HUES6 (cell line): ENCODE measurements at regions not wholly inside any gene's neighbourhood (a gene's known extent, or its start where the extent isn't known, plus 50 kb on each side); places are given as distances from the start of the nearest gene placed in this dataset.
"Not testable (repeated sequence)": the region's sequence is repeated elsewhere in the genome, so short reads cannot be mapped to it uniquely, and the experiment has no call there.

Experiments
- H3K27ac ChIP-seq: 2 replicates; pipeline ENCODE4 v1.7.0; 2013; ENCODE audit warnings: low read depth, mild to moderate bottlenecking, low read length, inconsistent platforms
- H3K27me3 ChIP-seq: 2 replicates; pipeline ENCODE4 v1.6.1; 2013; ENCODE audit warnings: low read length; ENCODE audit not compliant: control insufficient read depth, insufficient read depth
- H3K36me3 ChIP-seq: 2 replicates; pipeline ENCODE4 v1.6.1; 2013; ENCODE audit warnings: low read length; ENCODE audit not compliant: control insufficient read depth, insufficient read depth
- H3K4me1 ChIP-seq: 2 replicates; pipeline ENCODE4 v1.6.1; 2013; ENCODE audit warnings: low read length; ENCODE audit not compliant: control insufficient read depth, insufficient read depth
- H3K4me3 ChIP-seq: 2 replicates; pipeline ENCODE4 v1.5.1; 2013; ENCODE audit warnings: low read depth, low read length
- H3K9ac ChIP-seq: one replicate; pipeline ENCODE4 v1.6.1; 2013; ENCODE audit warnings: mild to moderate bottlenecking, low read length
- H3K9me3 ChIP-seq: 2 replicates; pipeline ENCODE4 v1.6.1; 2013; ENCODE audit warnings: low read depth, low read length; ENCODE audit not compliant: control insufficient read depth, insufficient read depth

DNA sequence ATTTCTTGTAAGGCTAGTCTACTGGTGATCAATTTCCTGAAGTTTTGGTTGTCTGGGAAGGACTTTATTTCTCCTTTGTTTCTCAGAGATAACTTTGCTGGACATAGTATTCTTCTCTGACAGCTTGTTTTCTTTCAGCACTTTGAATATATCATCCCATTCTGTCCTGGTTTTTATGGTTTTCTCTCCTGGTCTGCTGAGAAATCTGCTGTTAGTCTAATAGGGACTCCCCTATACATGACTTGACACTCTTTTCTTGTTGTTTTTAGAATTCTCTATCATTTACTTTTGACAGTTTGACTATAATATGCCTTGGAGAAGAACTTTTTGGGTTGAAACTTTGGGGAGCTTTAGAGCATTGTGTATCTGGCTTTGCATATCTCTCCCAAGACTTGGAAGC, 112.5 kb downstream of the PRL start:
- H3K27me3 ChIP-seq: no peaks in the 10 kb centered on the region
- H3K36me3 ChIP-seq: peaks cover 14% of the 10 kb centered on the region
- no peaks in the 10 kb centered on the region for H3K4me1 ChIP-seq
- H3K9me3 ChIP-seq: peaks cover 25% of the 10 kb centered on the region
- no peak overlapping the region for H3K4me3 ChIP-seq
- H3K9ac ChIP-seq: no peak overlapping the region
- H3K27ac ChIP-seq: no peak overlapping the region

DNA sequence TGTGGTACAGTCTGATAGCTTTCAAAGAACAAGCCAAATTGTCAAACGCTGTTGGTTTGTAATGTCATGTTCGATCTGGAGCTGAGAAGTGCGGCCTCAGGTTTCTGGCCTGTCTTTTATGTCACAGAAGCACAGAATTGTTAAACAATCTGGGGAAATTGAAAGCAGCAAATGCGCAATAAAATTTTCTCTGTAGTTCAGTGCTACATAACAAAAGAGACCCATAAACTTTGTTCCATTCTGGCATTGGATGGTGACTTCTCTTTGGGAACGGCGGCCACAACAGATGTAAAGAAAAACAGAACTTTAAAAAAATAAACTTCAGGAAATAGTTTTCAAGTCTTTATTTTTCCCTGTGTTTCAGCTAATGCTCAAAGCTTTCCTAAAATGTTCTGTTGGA, 106.9 kb downstream of the PRL start:
- H3K9me3 ChIP-seq: no peaks in the 10 kb centered on the region
- no peaks in the 10 kb centered on the region for H3K4me1 ChIP-seq
- H3K27me3 ChIP-seq: no peaks in the 10 kb centered on the region
- 0 out of 2 replicates have a peak overlapping the region, but pooled peaks have one; percentile 14 for H3K27ac ChIP-seq
- no peak overlapping the region for H3K4me3 ChIP-seq
- peaks cover 11% of the 10 kb centered on the region; the same call in 1 of the 2 replicates for H3K36me3 ChIP-seq
- no peak overlapping the region for H3K9ac ChIP-seq

DNA sequence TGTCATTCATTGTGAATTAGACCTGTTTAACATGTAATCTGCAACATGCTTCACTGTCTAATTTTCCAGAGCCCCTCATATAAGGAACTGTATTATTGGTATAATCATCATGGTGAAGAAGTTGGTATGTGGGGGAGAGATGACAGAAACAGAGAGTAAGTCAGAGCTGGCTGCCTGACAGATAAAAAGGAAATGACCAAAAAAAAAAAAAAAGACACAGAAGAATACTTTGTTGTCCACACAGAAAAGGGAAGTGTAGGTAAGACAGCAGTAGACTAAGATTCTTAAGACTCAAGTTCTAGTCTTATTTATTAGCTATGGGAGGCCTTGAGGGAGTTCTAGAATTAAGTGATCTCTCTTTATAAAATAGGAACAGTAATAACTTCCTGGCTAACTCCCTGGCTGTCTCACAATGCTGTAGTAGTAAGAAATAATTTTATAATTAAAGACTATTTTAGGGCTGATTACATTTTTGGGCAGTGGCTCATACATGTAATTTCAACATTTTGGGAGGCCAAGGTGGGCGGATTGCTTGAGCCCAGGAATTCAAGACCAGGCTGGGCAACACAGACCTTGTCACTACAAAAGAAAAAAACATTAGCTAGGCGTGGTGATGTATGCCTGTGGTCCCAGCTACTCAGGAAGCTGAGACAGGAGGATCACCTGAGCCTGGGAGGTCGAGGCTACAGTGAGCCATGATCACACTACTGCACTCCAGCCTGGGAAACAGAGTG, 102.5 kb downstream of the PRL start:
- no peak overlapping the region for H3K4me3 ChIP-seq
- no peak overlapping the region for H3K27ac ChIP-seq
- 0 out of 2 replicates have a peak, but pooled peaks cover 6% of the 10 kb centered on the region for H3K36me3 ChIP-seq
- H3K9ac ChIP-seq: no peak overlapping the region
- no peaks in the 10 kb centered on the region for H3K4me1 ChIP-seq
- no peaks in the 10 kb centered on the region for H3K9me3 ChIP-seq
- H3K27me3 ChIP-seq: no peaks in the 10 kb centered on the region

DNA sequence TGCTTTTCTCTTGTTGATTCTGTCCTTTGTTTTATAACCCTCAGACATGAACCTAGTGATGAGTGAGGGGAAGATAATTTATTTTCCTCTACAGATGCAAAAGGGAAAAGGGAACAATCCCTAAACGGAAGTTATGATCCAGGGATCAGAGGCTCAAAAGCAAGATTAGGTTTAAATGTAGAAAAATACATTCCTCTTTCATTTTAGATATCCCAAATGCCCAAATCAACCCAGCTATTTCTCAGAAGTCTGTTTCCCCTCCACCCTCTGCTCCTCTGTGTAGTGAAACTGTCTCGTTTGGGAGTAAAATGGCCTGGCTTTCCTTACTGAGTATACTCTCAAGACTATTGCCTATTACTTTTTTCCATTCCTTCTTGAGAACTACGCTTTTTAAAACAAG, 97.1 kb downstream of the PRL start:
- Histone ChIP-seq H3K9me3 (no peaks in the 10 kb centered on the region), H3K27ac (no peak overlapping the region), H3K9ac (no peak overlapping the region), H3K4me3 (no peak overlapping the region), H3K4me1 (no peaks in the 10 kb centered on the region), H3K36me3 (no peaks in the 10 kb centered on the region), H3K27me3 (no peaks in the 10 kb centered on the region)

DNA sequence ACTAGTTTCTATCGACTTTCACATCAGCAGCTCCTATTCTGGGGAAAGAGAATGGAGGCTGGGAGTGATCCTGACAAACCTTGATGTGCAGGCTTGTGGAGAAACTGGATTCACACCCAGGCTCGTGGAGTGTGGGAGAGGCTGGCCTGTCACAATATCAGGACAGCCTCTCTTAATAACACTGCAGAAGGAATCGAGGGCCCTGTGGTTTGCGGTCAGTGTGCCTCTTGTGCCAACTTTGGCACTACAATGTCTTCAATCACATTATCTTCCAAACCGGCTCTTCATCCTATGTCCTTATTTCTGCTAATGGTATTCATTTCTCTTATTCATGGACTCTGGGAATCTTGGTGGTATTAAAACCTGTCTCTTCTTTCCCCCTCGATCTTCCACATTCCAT, 92.7 kb downstream of the PRL start:
- no peaks in the 10 kb centered on the region for H3K27me3 ChIP-seq
- no peaks in the 10 kb centered on the region for H3K9me3 ChIP-seq
- H3K36me3 ChIP-seq: no peaks in the 10 kb centered on the region
- H3K27ac ChIP-seq: no peak overlapping the region
- H3K9ac ChIP-seq: no peak overlapping the region
- H3K4me1 ChIP-seq: no peaks in the 10 kb centered on the region
- no peak overlapping the region for H3K4me3 ChIP-seq

DNA sequence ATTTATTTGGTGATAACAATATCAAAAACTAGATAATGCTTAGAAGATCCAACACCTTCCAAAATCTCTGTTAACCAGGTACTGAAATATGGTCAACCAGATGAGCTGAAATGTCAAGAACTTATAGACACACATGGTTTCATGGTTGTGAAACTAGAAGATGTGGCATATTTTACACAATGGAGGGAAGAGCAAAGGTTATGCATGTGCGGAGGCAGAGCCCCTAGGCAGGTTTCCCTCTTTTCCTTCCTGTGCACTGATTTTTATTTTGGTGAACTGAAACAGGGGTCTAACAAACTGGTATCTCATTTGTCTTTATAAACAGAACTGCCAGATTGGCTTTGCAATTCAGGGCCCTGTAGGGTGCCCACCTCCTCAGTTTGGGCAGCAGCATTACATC, 91.6 kb downstream of the PRL start:
- Histone ChIP-seq H3K36me3 (no peaks in the 10 kb centered on the region), H3K9ac (no peak overlapping the region), H3K9me3 (no peaks in the 10 kb centered on the region), H3K27ac (no peak overlapping the region), H3K4me3 (no peak overlapping the region), H3K4me1 (no peaks in the 10 kb centered on the region), H3K27me3 (no peaks in the 10 kb centered on the region)

DNA sequence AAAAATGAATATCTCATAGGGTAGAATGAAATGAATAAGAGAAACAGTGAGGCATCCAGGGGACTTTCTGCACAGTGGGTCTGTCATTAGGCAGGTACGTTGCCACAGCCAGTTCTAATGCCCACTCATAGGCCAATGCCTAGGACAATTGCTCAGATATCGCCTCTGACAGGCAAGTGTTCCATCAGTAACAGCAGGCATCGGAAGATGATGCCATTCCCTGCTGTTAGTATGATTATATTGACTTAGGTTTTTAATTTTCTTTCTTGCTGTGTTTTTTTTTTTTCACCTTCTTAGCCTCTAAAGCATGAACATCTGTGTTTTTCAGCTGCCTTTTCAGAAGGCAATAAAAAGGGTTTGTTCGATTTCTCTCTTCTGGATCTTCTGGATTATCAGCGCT, 90.7 kb downstream of the PRL start:
- Histone ChIP-seq H3K27me3 (no peaks in the 10 kb centered on the region), H3K36me3 (no peaks in the 10 kb centered on the region), H3K9me3 (no peaks in the 10 kb centered on the region), H3K9ac (no peak overlapping the region), H3K27ac (no peak overlapping the region), H3K4me1 (no peaks in the 10 kb centered on the region), H3K4me3 (no peak overlapping the region)

DNA sequence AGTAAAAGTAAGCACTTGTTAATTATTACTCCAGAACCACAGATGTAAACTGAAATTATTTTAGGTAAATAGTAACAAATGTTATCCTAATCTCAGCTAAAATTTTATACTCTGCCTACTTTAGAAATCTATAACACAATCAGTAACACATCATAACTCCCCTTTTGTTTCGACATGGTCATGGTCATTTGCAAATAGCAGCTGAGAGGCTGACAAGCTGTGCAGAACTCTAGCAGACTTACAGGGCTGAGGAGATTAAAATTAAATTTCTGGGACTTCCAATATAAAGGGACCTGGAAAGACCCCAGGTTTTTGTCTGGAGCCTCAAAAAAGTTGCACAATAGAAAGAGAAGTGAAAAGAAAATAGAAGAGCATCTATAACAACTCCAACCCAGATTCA, 88.8 kb downstream of the PRL start:
- H3K4me1 ChIP-seq: no peaks in the 10 kb centered on the region
- no peak overlapping the region for H3K9ac ChIP-seq
- no peak overlapping the region for H3K27ac ChIP-seq
- no peaks in the 10 kb centered on the region for H3K27me3 ChIP-seq
- H3K9me3 ChIP-seq: no peaks in the 10 kb centered on the region
- no peak overlapping the region for H3K4me3 ChIP-seq
- no peaks in the 10 kb centered on the region for H3K36me3 ChIP-seq

DNA sequence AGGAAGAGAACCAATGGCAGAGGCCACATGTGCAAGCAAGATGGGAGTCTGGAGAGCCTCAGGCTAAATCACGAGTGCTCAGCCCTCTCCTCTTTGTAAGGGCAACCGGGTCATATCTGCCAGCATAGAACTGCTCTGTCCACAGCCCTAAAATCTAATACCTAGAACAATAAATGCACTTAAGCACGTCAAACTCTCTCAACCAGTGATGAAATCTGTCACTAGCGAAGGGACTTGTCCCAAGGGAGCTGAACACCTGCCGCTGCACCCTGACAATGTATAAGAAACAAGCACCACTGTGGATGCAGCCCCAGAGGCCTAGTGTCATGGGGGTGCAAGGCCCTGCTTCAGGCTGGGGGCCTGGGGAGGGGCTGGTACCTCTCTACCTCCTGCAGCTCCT, 82.5 kb downstream of the PRL start:
- H3K4me1 ChIP-seq: no peaks in the 10 kb centered on the region
- no peaks in the 10 kb centered on the region for H3K27me3 ChIP-seq
- H3K9ac ChIP-seq: no peak overlapping the region
- H3K9me3 ChIP-seq: no peaks in the 10 kb centered on the region
- no peaks in the 10 kb centered on the region for H3K36me3 ChIP-seq
- H3K27ac ChIP-seq: no peak overlapping the region
- no peak overlapping the region for H3K4me3 ChIP-seq

DNA sequence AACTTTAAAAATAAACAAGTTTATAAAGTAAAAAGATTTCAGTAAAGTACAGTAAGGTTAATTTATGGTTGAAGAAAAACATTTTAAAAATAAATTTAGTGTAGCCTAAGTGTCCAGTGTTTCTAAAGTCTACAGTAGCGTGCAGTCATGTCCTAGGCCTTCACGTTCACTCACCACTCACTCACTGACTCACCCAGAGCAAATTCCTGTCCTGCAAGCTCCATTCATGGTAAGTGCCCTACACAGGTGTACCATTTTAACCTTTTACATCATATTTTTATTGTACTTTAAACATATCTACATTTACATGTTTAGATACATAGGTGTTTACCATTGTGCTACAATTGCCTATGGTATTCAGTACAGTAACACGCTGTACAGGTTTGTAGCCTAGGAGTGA, 81.4 kb downstream of the PRL start:
- not testable (repeated sequence) for H3K27me3 ChIP-seq, H3K27ac ChIP-seq, H3K4me3 ChIP-seq, H3K4me1 ChIP-seq, H3K9me3 ChIP-seq, H3K36me3 ChIP-seq, H3K9ac ChIP-seq

DNA sequence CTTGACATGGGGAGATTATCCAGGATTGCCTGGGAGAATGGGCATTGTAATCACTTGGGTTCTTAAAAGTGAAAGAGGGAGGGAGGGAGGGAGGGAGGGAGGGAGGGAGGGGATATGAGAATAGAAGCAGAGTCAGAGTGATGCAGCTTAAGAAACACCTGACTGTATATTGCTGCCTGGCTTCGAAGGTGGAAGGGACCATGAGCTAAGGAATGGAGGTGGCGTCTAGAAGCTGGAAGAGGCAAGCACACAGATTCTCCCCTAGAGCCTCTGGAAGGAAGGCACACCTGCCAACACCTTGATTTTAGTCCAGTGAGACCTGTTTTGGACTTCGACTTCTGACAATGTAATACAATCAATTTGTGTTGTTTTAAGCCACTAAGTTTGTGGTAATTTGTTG, 78.4 kb downstream of the PRL start:
- Histone ChIP-seq H3K9ac (no peak overlapping the region), H3K9me3 (no peaks in the 10 kb centered on the region), H3K4me3 (no peak overlapping the region), H3K36me3 (no peaks in the 10 kb centered on the region), H3K4me1 (peaks cover 23% of the 10 kb centered on the region), H3K27me3 (no peaks in the 10 kb centered on the region), H3K27ac (no peak overlapping the region)

DNA sequence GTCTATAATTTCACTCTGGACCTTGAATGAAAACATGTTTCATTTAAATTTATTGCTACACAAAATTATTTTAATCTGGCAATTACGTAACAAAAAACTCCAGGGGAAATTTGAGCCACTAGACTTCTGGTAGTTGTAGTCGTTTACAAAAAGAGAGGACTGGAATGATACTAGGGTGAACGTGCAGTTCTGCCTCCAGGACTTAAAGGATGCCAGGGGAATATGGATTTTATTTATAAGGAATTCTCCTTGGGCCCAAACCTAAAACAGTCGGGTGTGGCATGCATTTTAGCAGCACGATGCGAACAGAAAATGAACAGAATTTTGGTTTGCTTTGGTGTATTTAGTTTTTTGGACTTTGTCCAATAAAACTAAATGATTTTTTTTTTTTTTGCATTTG, 76.9 kb downstream of the PRL start:
- no peaks in the 10 kb centered on the region for H3K9me3 ChIP-seq
- H3K4me3 ChIP-seq: no peak overlapping the region
- H3K27ac ChIP-seq: no peak overlapping the region
- peaks cover 23% of the 10 kb centered on the region for H3K4me1 ChIP-seq
- no peak overlapping the region for H3K9ac ChIP-seq
- no peaks in the 10 kb centered on the region for H3K27me3 ChIP-seq
- no peaks in the 10 kb centered on the region for H3K36me3 ChIP-seq
